ENCODE measurements at regions not wholly inside any gene's neighbourhood (a gene's known extent, or its start where the extent isn't known, plus 50 kb on each side); places are given as distances from the start of the nearest gene placed in this dataset.

GRCh38 chr6:119960036-119960435 is 610.5 kb upstream of the MAN1A1 start:
- TF ChIP-seq POLR2A (IDR thresholded peaks at IDR 0.05) = no peak
- no peak for TF ChIP-seq CTCF (IDR thresholded peaks at IDR 0.05)
- TF ChIP-seq EP300 (IDR thresholded peaks at IDR 0.05) = no peak
- TF ChIP-seq POLR2AphosphoS5 (IDR thresholded peaks at IDR 0.05) = no peak

Data from sigmoid colon (tissue), 4 donors.